HG03342 (cell line): ENCODE measurements at regions not wholly inside any gene's neighbourhood (a gene's known extent, or its start where the extent isn't known, plus 50 kb on each side); places are given as distances from the start of the nearest gene placed in this dataset.
"Not testable (repeated sequence)": the region's sequence is repeated elsewhere in the genome, so short reads cannot be mapped to it uniquely, and the experiment has no call there.

ENCODE experiments used
- ATAC-seq: cut with Tn5 transposase; IDR thresholded peaks from one replicate; pipeline ENCODE4 v1.9.1; 2021; ENCODE audit warnings: mild to moderate bottlenecking, moderate library complexity; ENCODE audit not compliant: unreplicated experiment

GRCh38 chr18:35770376-35771014 lies 189.0 kb downstream of the GALNT1 start:
- no peak for ATAC-seq

DNA sequence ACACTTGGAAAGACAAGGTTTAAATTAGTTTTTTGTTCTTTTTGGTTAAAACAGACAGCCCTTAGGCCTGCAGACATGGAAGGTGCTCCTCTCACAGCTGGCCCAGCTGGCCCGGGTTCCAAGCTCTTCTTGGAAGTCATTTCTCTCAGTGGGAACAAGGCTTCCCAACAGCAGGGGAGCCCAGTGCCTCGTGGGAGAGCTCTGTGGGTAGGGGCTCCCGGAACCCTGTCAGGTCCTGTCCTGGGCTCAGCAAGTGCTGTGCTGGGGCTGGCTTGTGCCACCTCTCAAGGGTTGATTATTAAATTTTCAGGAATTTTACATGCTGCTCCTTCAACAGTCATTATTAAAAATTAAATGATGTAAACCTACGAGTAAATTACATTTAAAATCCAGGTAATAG lies 189.6 kb downstream of the GALNT1 start:
- no peak for ATAC-seq

DNA sequence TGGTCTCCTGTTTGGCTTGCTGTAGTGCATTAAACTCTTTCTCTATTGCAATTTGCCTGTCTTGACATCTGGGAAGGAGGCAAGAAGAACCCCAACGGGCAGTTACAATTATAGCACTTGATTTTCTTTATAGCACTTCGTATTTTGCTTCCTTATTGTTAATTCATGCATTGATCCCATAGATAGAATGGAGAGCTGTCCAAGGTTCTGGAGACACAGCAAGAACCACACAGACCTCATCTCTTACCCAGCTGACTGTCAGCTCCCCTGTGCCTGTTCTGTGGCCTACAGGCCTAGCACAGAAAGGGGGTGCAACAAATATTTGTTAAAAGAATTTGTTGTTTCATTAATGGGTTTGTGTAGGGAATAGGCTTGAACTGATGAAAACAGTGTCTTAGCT lies 194.3 kb downstream of the GALNT1 start:
- no peak for ATAC-seq

DNA sequence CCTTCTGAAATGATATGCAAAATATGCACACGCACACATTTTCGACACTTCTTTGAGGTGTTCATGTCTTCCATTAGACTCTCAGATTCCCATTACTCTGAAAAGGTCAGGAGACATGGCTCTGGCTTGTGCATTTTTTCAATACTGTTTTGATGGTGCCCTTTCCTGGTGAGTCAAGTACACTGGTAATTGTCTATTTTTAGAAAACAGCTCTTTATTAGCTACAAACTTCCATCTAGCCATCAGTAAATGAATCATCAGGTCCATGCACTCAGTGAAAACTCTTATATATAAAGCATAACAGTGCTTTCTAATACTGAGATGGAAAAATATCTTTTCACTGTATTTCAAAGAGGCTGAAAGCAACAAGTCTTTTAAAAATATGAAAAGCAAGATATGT lies 194.9 kb downstream of the GALNT1 start:
- no peak for ATAC-seq

GRCh38 chr18:35777039-35777438 lies 195.4 kb upstream of the RMP24 start:
- ATAC-seq, result no peak

DNA sequence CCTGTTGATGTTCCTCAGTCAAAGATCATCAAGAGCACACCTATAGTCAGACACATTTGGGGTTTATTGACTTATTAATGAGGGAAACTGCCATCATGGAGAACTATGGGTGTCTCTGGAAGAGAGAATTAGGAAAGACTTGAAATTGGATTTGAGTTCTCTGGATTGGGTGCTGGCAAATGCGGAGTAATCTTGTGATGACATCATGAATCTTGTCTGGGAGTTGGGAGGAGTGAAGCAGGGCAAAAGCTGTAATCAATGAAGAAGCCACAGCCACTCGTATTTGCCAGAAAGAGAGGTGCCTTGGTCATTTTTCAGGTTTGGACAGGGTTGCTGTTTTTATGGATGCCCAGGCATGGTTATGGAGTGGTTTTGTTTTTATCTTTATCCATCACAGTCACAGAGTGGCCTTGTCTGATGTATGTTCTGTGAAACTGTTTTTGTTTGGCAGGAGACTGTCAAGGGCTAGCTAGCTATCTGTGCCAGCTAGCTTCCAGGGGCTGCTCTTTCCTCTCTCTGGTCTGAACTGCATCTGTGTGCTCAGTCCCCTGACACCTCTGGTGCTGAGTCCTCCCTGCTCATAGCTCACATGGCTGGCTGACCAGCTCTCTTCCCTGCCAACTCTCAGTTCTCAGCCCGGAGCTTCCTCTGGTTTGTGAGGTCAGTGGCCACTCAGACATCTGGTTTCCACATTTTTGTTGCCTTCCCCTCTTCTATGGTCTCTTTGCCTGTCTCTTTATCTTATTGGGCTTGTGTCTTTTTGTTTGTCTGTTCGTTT lies 193.4 kb upstream of the RMP24 start:
- no peak for ATAC-seq

DNA sequence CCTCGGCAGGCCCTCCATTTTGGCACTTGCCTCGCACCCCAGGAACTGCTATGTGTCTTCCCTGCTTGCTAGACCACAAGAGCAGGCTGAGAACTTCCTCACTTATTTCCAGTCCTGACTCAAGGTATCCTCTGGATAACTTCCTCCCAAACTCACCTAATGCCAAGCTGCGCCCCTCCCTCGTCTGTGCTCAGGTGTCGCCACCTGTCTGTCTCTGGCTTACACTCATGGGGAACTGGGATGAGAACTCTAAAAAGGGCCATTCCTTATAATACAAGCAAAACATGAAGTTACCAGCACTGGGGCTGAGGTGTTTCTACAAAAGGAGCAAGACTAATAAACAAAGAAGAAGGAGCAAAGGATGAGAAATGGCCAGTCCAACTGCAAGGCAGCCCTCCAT lies 191.5 kb upstream of the RMP24 start:
- no peak for ATAC-seq

DNA sequence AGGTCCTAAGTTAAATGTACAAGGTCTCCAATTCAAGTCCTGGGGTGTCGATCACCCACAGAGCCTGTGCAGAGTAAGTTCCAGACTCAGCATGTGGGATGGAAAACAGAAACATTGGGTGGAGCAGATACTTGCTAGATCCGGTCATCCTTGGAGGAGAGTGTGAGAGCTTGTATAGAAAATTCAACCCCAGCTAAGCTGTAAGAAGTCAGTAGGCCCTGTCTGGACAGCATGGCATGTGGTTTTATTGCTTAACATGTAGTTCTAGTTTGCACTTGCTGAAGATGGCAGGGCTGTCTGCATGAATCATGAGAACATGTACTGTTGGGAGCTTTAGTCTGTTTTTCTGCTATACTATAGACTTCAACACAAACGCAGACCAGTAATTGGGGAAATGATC lies 189.6 kb upstream of the RMP24 start:
- no peak for ATAC-seq

DNA sequence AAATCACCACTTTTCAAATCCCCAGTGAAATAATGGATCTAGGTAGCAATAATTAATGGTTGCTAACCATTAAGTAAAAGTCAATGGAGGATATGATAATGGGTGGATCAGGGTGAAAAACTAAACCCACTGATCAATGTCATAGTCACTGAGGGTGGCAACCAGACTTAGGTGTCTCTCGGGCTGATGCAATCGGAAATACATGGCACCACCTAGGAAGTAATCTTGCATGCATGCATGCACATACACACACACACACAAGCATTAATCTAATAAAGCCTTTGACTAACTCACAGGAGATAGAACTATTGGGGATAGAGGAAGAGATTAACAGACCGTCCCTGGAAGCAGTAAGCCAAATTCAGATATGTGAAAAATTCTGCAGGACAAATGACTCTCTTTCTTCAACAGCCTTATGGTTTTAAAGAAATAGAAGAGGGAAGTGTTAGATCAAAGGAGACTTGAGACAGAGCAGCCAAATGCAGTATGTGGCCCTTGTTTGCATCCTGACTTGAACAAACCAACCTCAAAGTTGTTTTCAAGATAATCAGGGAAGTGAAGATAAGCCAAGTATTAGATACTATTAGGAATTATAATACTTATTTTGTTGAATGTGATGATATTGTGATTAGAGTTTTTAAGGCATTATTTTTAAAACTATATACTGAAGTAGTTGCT lies 186.0 kb upstream of the RMP24 start:
- no peak for ATAC-seq

DNA sequence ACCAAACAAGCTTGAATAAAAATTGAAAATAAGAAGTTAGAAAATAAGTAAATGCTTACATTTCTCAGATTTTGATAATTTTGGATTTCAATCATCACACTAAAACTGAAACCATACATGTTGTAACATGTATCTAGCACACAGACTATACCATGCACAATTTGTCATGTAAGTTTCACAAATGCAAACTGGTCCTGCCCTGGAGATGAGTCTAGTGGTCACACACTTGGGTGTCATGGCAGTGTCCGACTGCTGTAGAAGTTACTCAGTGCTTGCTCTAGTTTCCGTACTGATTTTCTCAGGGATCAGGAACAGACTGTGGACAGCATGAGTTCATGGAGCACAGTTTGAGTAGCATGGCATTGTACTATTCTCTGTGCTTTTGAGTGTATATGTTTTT lies 182.9 kb upstream of the RMP24 start:
- ATAC-seq, result no peak

DNA sequence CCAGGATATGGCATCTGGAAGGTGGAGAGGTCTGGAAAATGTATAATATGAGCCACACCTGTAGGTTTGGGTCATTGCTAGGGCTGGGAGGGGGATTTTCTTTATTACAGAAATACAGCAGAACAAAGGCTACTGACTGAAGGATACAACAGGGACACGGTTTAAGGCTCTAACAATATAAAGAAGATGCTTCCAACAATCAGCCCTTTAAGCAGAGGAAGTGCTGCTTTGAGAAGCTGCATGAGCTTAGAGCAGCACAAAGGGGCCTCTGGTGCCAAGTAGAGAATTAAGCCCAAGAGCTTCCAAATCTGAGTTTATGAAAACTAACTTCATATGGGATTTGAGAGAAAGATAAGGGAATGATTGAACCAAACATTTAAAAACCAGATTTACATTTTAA lies 174.5 kb upstream of the RMP24 start:
- no peak for ATAC-seq

DNA sequence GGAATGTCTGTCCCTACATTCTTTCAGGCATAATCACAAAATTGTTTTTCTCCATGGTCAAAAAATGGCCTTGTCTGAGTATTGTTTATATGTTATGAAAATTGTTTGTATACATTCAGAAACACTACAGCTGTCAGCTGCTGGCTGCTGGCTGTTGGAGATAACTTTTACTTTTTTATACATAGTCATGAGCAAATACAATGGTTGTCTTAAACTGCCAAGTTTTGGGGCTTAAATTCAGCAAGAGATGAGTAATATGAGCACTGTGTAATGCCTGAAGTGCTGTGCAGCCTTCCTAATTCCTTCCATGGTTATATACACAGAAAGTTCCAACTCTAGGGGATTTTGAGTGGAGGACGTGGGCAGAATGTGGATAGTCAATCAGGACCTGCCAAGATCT lies 168.9 kb upstream of the RMP24 start:
- no peak for ATAC-seq

DNA sequence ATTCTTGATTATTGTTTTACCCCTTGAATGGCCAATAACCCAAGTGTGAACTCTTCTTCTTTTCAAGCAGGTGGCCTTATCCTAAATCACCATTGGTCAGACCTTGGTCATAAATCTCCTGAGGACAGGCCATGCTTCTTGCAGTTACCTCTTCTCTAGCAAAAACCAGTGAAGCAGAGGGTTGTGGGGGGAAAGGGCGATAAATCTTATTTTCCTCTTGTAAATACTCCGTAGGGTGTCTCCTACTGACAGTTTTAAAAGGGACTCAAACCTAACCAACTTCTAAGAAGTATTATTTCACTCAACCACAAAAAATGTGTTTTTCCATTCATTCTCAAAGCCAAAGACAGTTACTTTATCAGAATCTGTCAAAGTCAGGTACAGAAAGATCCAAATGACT lies 168.1 kb upstream of the RMP24 start:
- no peak for ATAC-seq

- no peak for ATAC-seq
These were observed 164.6 kb upstream of the RMP24 start for GRCh38 chr18:35807811-35808335.

DNA sequence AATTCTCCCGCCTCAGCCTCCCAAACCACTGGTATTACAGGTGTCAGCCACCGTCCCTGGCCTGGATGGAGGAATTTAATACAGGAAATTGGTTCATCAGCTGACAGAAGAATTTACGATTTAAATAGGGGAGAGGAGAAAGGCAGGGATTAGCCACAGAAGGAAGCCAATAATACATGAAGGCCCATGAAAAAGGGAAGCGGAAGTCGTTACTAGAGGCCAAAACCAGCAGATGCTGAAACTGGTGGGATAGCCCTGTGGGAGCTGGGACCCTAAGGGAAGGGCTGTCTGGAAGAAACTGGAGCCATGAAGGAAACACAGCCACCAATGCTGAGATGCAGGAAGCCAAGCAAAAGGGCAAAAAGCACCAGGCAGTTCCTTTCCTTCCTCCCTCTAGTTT lies 163.7 kb upstream of the RMP24 start:
- no peak for ATAC-seq

- no peak for ATAC-seq
These were observed 162.0 kb upstream of the RMP24 start for GRCh38 chr18:35810520-35810919.

- ATAC-seq, result no peak
These were observed 160.6 kb upstream of the RMP24 start for GRCh38 chr18:35811896-35812295.

- not testable (repeated sequence) for ATAC-seq
These were observed 157.5 kb upstream of the RMP24 start for GRCh38 chr18:35815011-35815410.

- no peak for ATAC-seq
These were observed 156.5 kb upstream of the RMP24 start for GRCh38 chr18:35816003-35816402.

DNA sequence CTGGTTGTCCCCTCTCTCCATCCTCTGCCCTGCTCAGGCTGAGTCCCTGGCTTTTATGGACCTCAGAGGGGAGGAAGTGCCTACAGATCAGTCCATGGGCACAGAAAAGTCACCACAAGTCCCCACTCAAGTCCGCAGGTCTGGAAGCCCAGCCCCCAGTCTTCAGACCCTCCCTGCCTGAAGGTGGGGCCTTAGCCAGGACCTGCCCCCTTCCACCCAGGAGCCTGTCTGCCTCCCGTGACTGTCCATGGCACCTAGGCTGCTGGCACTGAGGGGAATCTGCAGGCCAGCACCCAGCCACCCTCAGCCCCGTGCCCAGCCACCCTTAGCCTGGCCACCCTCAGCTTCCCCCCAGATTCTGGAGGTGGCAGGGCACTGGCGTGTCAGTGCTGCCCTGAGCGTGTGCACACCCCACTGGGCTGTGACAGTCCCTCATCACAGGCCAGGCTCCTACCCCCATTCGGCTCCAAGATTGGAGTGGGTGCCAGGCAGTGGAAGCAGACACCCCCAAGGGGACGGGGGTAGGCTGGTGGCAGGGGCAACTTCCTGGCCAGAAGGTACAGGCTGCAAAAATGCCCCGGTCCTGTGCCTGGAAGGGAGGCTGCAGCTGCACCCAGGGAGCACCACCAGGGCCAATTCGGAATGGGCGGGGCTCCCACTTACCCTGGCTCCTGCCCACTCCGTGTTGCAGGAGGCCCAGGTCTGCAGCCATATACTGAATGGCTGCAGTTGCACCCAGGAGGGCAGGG lies 154.7 kb upstream of the RMP24 start:
- no peak for ATAC-seq

DNA sequence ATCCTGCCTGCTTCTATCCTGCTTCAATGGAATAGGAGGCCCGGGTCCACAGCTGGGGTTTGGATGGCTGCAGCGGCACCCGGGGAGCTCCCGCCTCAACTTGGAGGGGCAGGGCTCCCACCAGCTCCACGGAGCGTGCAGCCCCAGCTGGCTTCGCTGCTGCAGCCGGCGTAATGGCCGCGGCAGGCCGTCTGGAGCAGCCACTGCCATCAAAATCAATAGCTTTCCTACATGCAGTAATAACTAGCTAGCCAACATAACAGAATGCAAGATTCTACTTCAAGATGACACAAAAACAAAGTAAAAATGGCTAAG lies 154.2 kb upstream of the RMP24 start:
- ATAC-seq, result no peak
